IMR-90 (cell line): ENCODE measurements at regions not wholly inside any gene's neighbourhood (a gene's known extent, or its start where the extent isn't known, plus 50 kb on each side); places are given as distances from the start of the nearest gene placed in this dataset.

Experiments used
- ATAC-seq: fragments of 200-7000 bp; cut with Tn5 transposase; 2 replicates; pipeline ENCODE4 v1.9.1; 2020; ENCODE audit warnings: low read depth, mild to moderate bottlenecking, moderate library complexity
- BruUV-seq: library from RNA; stranded (reverse); fragments of 400-500 nt; replicated peaks from 2 replicates; lab custom pipeline; 2021; lab: Mats Ljungman, UMichigan
- CTCF ChIA-PET: fragments of 300-600 bp; formaldehyde crosslinking; extraction: SDS; loops from one replicate; lab custom pipeline; 2021; ENCODE audit warnings: antibody characterized with exemption; lab: Yijun Ruan, JAX
- POLR2A ChIA-PET: fragments of 300-600 bp; sonication (Branson Sonifier 250); formaldehyde crosslinking; loops from one replicate; lab custom pipeline; 2022; ENCODE audit warnings: antibody characterized with exemption; ENCODE audit not compliant: unreplicated experiment; lab: Charles Lee
- DNase-seq: peaks from one replicate; pipeline ENCODE4 v3.0.0; 2013
- H2AFZ ChIP-seq: replicated peaks from 2 replicates; pipeline ENCODE3; 2013; ENCODE audit warnings: low read length, mild to moderate bottlenecking; ENCODE audit not compliant: poor library complexity
- H2AK5ac ChIP-seq: 2 replicates; pipeline ENCODE4 v1.6.1; 2013; ENCODE audit warnings: low read depth, low read length, inconsistent platforms
- H2AK9ac ChIP-seq: replicated peaks from 2 replicates; pipeline ENCODE3; 2013; ENCODE audit warnings: mild to moderate bottlenecking, low read depth, low read length, moderate library complexity; ENCODE audit not compliant: poor library complexity
- H2BK120ac ChIP-seq: 2 replicates; pipeline ENCODE4 v1.6.1; 2013; ENCODE audit warnings: low read depth, low read length, inconsistent platforms
- H2BK15ac ChIP-seq: 3 replicates; pipeline ENCODE4 v1.6.1; 2013; ENCODE audit warnings: low read depth, low read length, inconsistent platforms
- H2BK20ac ChIP-seq: 2 replicates; pipeline ENCODE4 v1.6.1; 2013; ENCODE audit warnings: low read depth, mild to moderate bottlenecking, inconsistent platforms, low read length, moderate library complexity
- H2BK5ac ChIP-seq: 2 replicates; pipeline ENCODE4 v1.6.1; 2013; ENCODE audit warnings: mild to moderate bottlenecking, low read depth, low read length, inconsistent platforms; ENCODE audit not compliant: poor library complexity, severe bottlenecking
- H3K14ac ChIP-seq: replicated peaks from 2 replicates; pipeline ENCODE4 v1.6.1; 2013; ENCODE audit warnings: low read depth, low read length, inconsistent platforms
- H3K18ac ChIP-seq: 2 replicates; pipeline ENCODE4 v1.6.1; 2013; ENCODE audit warnings: low read depth, low read length, control low read depth
- H3K23ac ChIP-seq: 2 replicates; pipeline ENCODE4 v1.6.1; 2013; ENCODE audit warnings: low read depth, low read length, inconsistent platforms
- H3K27ac ChIP-seq: 2 replicates; pipeline ENCODE4 v1.5.1; 2013; ENCODE audit warnings: mild to moderate bottlenecking, control low read depth, low read length; ENCODE audit not compliant: insufficient read depth
- H3K27me3 ChIP-seq: 2 replicates; pipeline ENCODE4 v1.6.1; 2013; ENCODE audit warnings: low read length; ENCODE audit not compliant: control insufficient read depth, insufficient read depth
- H3K36me3 ChIP-seq: 2 replicates; pipeline ENCODE4 v1.6.1; 2013; ENCODE audit warnings: low read length, mixed read lengths; ENCODE audit not compliant: control insufficient read depth, insufficient read depth
- H3K4ac ChIP-seq: 2 replicates; pipeline ENCODE4 v1.6.1; 2013; ENCODE audit warnings: low read depth, low read length, inconsistent platforms
- H3K4me1 ChIP-seq: 2 replicates; pipeline ENCODE4 v1.6.1; 2013; ENCODE audit warnings: low read length, mixed read lengths; ENCODE audit not compliant: control insufficient read depth, insufficient read depth
- H3K4me2 ChIP-seq: 2 replicates; pipeline ENCODE4 v1.6.1; 2013; ENCODE audit warnings: low read depth, mild to moderate bottlenecking, control low read depth, low read length, moderate library complexity
- H3K4me3 ChIP-seq: 2 replicates; pipeline ENCODE4 v1.5.1; 2013; ENCODE audit warnings: low read depth, mild to moderate bottlenecking, control low read depth, low read length, moderate library complexity; ENCODE audit not compliant: insufficient read depth
- H3K56ac ChIP-seq: 2 replicates; pipeline ENCODE4 v1.6.1; 2013; ENCODE audit warnings: low read length, inconsistent platforms; ENCODE audit not compliant: insufficient read depth; ENCODE audit errors: extremely low read depth
- H3K79me1 ChIP-seq, 2 experiments: 2 replicates each; pipeline ENCODE4 v1.6.1; 2013; ENCODE audit warnings: low read length in 2 of 2, inconsistent platforms in 1 of 2, low read depth in 1 of 2
- H3K9ac ChIP-seq: 2 replicates; pipeline ENCODE4 v1.6.1; 2013; ENCODE audit warnings: low read depth, low read length, control low read depth
- H3K9me1 ChIP-seq: 2 replicates; pipeline ENCODE4 v1.6.1; 2013; ENCODE audit warnings: low read length, inconsistent platforms; ENCODE audit not compliant: insufficient read depth
- H3K9me3 ChIP-seq: 2 replicates; pipeline ENCODE4 v1.6.1; 2013; ENCODE audit warnings: low read length; ENCODE audit not compliant: control insufficient read depth, insufficient read depth
- H4K20me1 ChIP-seq: 2 replicates; pipeline ENCODE4 v1.6.1; 2013; ENCODE audit warnings: low read length, inconsistent platforms; ENCODE audit not compliant: insufficient read depth
- H4K5ac ChIP-seq: 2 replicates; pipeline ENCODE4 v1.6.1; 2013; ENCODE audit warnings: mild to moderate bottlenecking, low read depth, low read length, control low read depth
- H4K8ac ChIP-seq, 2 experiments: 2 replicates each; pipeline ENCODE4 v1.6.1; 2013; ENCODE audit warnings: low read depth in 2 of 2, low read length in 2 of 2, control low read depth in 1 of 2, inconsistent platforms in 1 of 2
- H4K91ac ChIP-seq: 2 replicates; pipeline ENCODE4 v1.6.1; 2013; ENCODE audit warnings: low read depth, low read length, inconsistent platforms; ENCODE audit not compliant: insufficient read depth
- CTCF ChIP-seq: conservative IDR thresholded peaks from 2 replicates; pipeline ENCODE4 v1.5.1; 2012; ENCODE audit warnings: mild to moderate bottlenecking, low read depth, low read length, improper control_type of control experiment
- FOS ChIP-seq: fragments of 150-350 bp; IDR thresholded peaks from 2 replicates; pipeline ENCODE4 v1.6.1; 2016; ENCODE audit warnings: low read depth, low read length
- MAZ ChIP-seq: IDR thresholded peaks from 2 replicates; pipeline ENCODE4 v1.6.1; 2012; ENCODE audit warnings: low read depth, mild to moderate bottlenecking, low read length, improper control_type of control experiment, moderate library complexity, borderline replicate concordance
- MXI1 ChIP-seq: IDR thresholded peaks from 2 replicates; pipeline ENCODE4 v1.6.1; 2012; ENCODE audit warnings: low read depth, mild to moderate bottlenecking, low read length, moderate library complexity, borderline replicate concordance
- WGBS, 2 experiments: methylation state at CpG; one replicate each; pipeline versions ENCODE4 v1.1.5 to v1.1.7; 2013; ENCODE audit warnings: missing lambda C conversion rate in 2 of 2; ENCODE audit not compliant: insufficient read length in 1 of 2; ENCODE audit errors: extremely low coverage in 2 of 2; 5-methylcytosine and 5-hydroxymethylcytosine counted together
- dilution Hi-C: fragments of 300-500 bp; cut with HindIII; formaldehyde crosslinking; loops from one replicate; pipeline ENCODE4 v1.14.3; 2018; ENCODE audit warnings: low sequenced_read_pairs; ENCODE audit not compliant: unreplicated experiment
- in situ Hi-C: fragments of 300-500 bp; cut with MboI; formaldehyde crosslinking; loops from 3 replicates; pipeline ENCODE4 v1.14.3; 2019; ENCODE audit warnings: low sequenced_read_pairs, inconsistent platforms, mixed read lengths
- intact Hi-C: fragments of 100-400 bp; cut with micrococcal nuclease; formaldehyde crosslinking; loops from 2 replicates; pipeline ENCODE4 v1.10.0; 2022

GRCh38 chr9:103364753-103365152 lies 369.6 kb downstream of the CYLC2 start:
- Histone ChIP-seq H3K4ac (no peak overlapping the region), H2BK15ac (no peak overlapping the region), H3K9ac (no peak overlapping the region), H3K56ac (no peak overlapping the region), H3K36me3 (no peaks in the 10 kb centered on the region), H3K4me1 (no peaks in the 10 kb centered on the region), H3K27me3 (no peaks in the 10 kb centered on the region), H4K91ac (no peak overlapping the region), H3K27ac (no peak overlapping the region), H4K20me1 (no peaks in the 10 kb centered on the region), H3K4me2 (no peak overlapping the region), H2BK5ac (no peak overlapping the region), H2BK120ac (no peak overlapping the region), H3K23ac (no peak overlapping the region), H2AK9ac (no peak overlapping the region), H3K18ac (no peak overlapping the region), H2BK20ac (no peak overlapping the region), H3K14ac (no peak overlapping the region), H4K5ac (no peak overlapping the region), H3K9me3 (peaks cover 4% of the 10 kb centered on the region; the same call in 1 of the 2 replicates), H4K8ac (no peak overlapping the region), H3K4me3 (no peak overlapping the region), H2AFZ (no peak overlapping the region), H3K9me1 (no peaks in the 10 kb centered on the region), H2AK5ac (no peak overlapping the region), H3K79me1 (no peaks in the 10 kb centered on the region)
- no CpG with 5 or more reads among the region's 2 CpGs for WGBS, 2 experiments
- ChIA-PET CTCF (no interaction called here), POLR2A (no interaction called here)
- DNase-seq (no peak), ATAC-seq (no peak)
- intact Hi-C loops = no loop called here
- no TSS peak for BruUV-seq
- in situ Hi-C loops = no loop called here
- dilution Hi-C loops = no loop called here
- TF ChIP-seq MXI1 (no peak), MAZ (no peak), CTCF (no peak), FOS (no peak)
